Sigmoid colon (tissue), 4 donors: ENCODE measurements at regions not wholly inside any gene's neighbourhood (a gene's known extent, or its start where the extent isn't known, plus 50 kb on each side); places are given as distances from the start of the nearest gene placed in this dataset.

Experiments
- EP300 ChIP-seq, 4 donors: sonication (generic); formaldehyde crosslinking; IDR thresholded peaks; one replicate each; pipeline ENCODE4 v1.6.1; 2017; ENCODE audit warnings: antibody characterized with exemption in 4 of 4
- POLR2A ChIP-seq, 2 donors: fragments of 450-650 bp; IDR thresholded peaks; one replicate each; pipeline ENCODE4 v1.6.1; 2016; ENCODE audit warnings: antibody characterized with exemption in 2 of 2, mild to moderate bottlenecking in 2 of 2, moderate library complexity in 2 of 2
- POLR2AphosphoS5 ChIP-seq, 4 donors: sonication (generic); formaldehyde crosslinking; IDR thresholded peaks; one replicate each; pipeline ENCODE4 v1.6.1; 2017; ENCODE audit warnings: antibody characterized with exemption in 4 of 4
- TF ChIP-seq, protein P1 (sequence below), 4 experiments: fragments of 450-650 bp in 3 of 4; fragments of 200-600 bp in 1 of 4; IDR thresholded peaks; one replicate each; pipeline ENCODE4 v1.5.1; 2016 to 2019; ENCODE audit warnings: antibody characterized with exemption in 4 of 4, mild to moderate bottlenecking in 3 of 4, moderate library complexity in 2 of 4

DNA sequence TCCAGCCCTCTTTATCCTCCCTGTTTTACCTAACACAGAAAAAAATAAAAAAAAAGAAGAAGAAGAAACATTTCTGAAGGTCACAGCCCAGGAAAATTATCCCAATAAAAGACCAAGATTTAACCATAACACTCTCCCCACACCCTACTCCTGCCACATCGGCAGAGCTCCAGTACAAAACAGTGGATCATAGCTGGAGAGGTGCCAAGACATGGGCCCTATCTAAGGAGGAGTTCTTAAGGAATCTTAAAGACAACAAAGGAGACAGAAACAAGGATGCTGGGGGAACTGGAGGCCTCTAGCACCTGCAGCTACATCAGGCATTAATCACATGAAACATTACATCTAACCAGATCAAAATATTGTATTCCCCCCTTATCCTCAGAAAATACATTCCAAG, 432.8 kb downstream of the MATN1 start:
- TF ChIP-seq, protein P1, sequence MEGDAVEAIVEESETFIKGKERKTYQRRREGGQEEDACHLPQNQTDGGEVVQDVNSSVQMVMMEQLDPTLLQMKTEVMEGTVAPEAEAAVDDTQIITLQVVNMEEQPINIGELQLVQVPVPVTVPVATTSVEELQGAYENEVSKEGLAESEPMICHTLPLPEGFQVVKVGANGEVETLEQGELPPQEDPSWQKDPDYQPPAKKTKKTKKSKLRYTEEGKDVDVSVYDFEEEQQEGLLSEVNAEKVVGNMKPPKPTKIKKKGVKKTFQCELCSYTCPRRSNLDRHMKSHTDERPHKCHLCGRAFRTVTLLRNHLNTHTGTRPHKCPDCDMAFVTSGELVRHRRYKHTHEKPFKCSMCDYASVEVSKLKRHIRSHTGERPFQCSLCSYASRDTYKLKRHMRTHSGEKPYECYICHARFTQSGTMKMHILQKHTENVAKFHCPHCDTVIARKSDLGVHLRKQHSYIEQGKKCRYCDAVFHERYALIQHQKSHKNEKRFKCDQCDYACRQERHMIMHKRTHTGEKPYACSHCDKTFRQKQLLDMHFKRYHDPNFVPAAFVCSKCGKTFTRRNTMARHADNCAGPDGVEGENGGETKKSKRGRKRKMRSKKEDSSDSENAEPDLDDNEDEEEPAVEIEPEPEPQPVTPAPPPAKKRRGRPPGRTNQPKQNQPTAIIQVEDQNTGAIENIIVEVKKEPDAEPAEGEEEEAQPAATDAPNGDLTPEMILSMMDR (IDR thresholded peaks at IDR 0.05), result no peak
- TF ChIP-seq POLR2A (IDR thresholded peaks at IDR 0.05) (no peak), EP300 (IDR thresholded peaks at IDR 0.05) (no peak), POLR2AphosphoS5 (IDR thresholded peaks at IDR 0.05) (no peak)
